Parathyroid adenoma (tissue), 2 donors: ENCODE measurements at regions not wholly inside any gene's neighbourhood (a gene's known extent, or its start where the extent isn't known, plus 50 kb on each side); places are given as distances from the start of the nearest gene placed in this dataset.

ENCODE experiments used
- H2AFZ ChIP-seq: fragments of 300-600 bp; sonication (generic); one replicate; pipeline ENCODE4 v1.7.0; 2017; ENCODE audit warnings: antibody characterized with exemption, mild to moderate bottlenecking
- H3K27ac ChIP-seq: fragments of 300-600 bp; sonication (generic); one replicate; pipeline ENCODE4 v1.7.0; 2017
- H3K27me3 ChIP-seq: fragments of 300-600 bp; sonication (generic); one replicate; pipeline ENCODE4 v1.7.0; 2017; ENCODE audit warnings: low read length; ENCODE audit not compliant: control insufficient read depth, insufficient read depth
- H3K36me3 ChIP-seq: fragments of 300-600 bp; sonication (generic); one replicate; pipeline ENCODE4 v1.7.0; 2017; ENCODE audit warnings: low read length; ENCODE audit not compliant: control insufficient read depth, insufficient read depth
- H3K4me1 ChIP-seq: fragments of 300-600 bp; sonication (generic); one replicate; pipeline ENCODE4 v1.7.0; 2017; ENCODE audit warnings: control low read depth
- H3K4me2 ChIP-seq: fragments of 300-600 bp; sonication (generic); one replicate; pipeline ENCODE4 v1.7.0; 2017; ENCODE audit warnings: low read length
- H3K4me3 ChIP-seq: fragments of 300-600 bp; sonication (generic); one replicate; pipeline ENCODE4 v1.7.0; 2017; ENCODE audit warnings: low read depth, low read length
- H3K79me2 ChIP-seq: fragments of 300-600 bp; sonication (generic); one replicate; pipeline ENCODE4 v1.7.0; 2017; ENCODE audit warnings: control low read depth
- H3K9ac ChIP-seq: fragments of 300-600 bp; sonication (generic); one replicate; pipeline ENCODE4 v1.7.0; 2017; ENCODE audit warnings: mild to moderate bottlenecking
- H3K9me3 ChIP-seq: fragments of 300-600 bp; sonication (generic); one replicate; pipeline ENCODE4 v1.7.0; 2017; ENCODE audit warnings: low read length; ENCODE audit not compliant: control insufficient read depth
- CTCF ChIP-seq: fragments of 300-600 bp; sonication (generic); IDR thresholded peaks from one replicate; pipeline ENCODE4 v1.7.0; 2017; ENCODE audit warnings: antibody characterized with exemption, mild to moderate bottlenecking
- donor health status: primary hyperparathyroidism.

- no peaks in the 10 kb centered on the region for H3K9me3 ChIP-seq
- no peak for TF ChIP-seq CTCF
- no peak overlapping the region for H3K4me3 ChIP-seq
Observed at GRCh38 chr4:179124957-179125356, 1682.7 kb upstream of the AGA start.

GRCh38 chr4:179125870-179126269, 1683.6 kb upstream of the AGA start:
- no peaks in the 10 kb centered on the region for H3K27me3 ChIP-seq

More at GRCh38 chr4:179124957-179125356, 1682.7 kb upstream of the AGA start:
- Histone ChIP-seq H3K79me2 (no peaks in the 10 kb centered on the region), H3K27me3 (no peaks in the 10 kb centered on the region), H3K36me3 (no peaks in the 10 kb centered on the region), H3K4me1 (no peaks in the 10 kb centered on the region), H3K27ac (no peak overlapping the region), H3K9ac (no peak overlapping the region), H2AFZ (no peak overlapping the region), H3K4me2 (no peak overlapping the region)

GRCh38 chr4:179128299-179128698, 1686.1 kb upstream of the AGA start:
- no peak overlapping the region for H3K9ac ChIP-seq
- no peak overlapping the region for H2AFZ ChIP-seq
- no peak overlapping the region for H3K4me2 ChIP-seq
- H3K4me3 ChIP-seq, result no peak overlapping the region
- no peaks in the 10 kb centered on the region for H3K36me3 ChIP-seq
- no peak overlapping the region for H3K27ac ChIP-seq
- H3K27me3 ChIP-seq, result no peaks in the 10 kb centered on the region
- no peaks in the 10 kb centered on the region for H3K9me3 ChIP-seq
- H3K79me2 ChIP-seq, result no peaks in the 10 kb centered on the region
- TF ChIP-seq CTCF, result no peak
- H3K4me1 ChIP-seq, result no peaks in the 10 kb centered on the region

More at GRCh38 chr4:179125870-179126269, 1683.6 kb upstream of the AGA start:
- H3K4me3 ChIP-seq, result no peak overlapping the region
- H3K4me1 ChIP-seq, result no peaks in the 10 kb centered on the region
- H3K9me3 ChIP-seq, result no peaks in the 10 kb centered on the region
- no peak for TF ChIP-seq CTCF
- no peaks in the 10 kb centered on the region for H3K36me3 ChIP-seq
- H2AFZ ChIP-seq, result no peak overlapping the region
- H3K4me2 ChIP-seq, result no peak overlapping the region
- no peak overlapping the region for H3K27ac ChIP-seq
- H3K79me2 ChIP-seq, result no peaks in the 10 kb centered on the region
- no peak overlapping the region for H3K9ac ChIP-seq

DNA sequence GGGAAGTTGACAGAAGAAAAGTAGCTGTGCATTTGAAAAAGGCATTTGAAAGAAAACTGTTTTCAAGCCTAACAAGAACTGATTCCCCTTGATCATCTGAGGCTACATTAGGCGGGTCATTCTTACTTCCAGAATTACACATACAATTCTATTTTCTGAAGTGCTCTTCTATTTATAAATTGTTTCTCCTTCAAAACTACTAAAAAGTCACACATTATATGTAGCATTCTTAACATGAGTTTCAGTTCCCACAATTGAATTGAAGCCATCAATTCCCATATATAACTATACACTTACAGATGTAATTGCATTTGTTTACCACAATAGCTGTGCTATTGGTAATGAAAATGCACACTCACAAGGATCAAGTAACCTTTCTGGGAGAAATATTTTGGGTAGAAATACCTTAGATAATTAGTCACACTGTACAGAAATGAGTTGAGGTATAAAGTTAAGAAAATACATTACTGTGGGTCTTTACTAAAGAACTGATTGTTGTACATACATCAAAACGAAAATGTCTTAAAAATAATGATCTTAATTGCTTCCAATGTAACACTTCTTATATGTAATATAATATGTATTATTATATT, 1688.0 kb upstream of the AGA start:
- no peak for TF ChIP-seq CTCF
- no peaks in the 10 kb centered on the region for H3K36me3 ChIP-seq

More for the DNA sequence above, 1688.0 kb upstream of the AGA start:
- H3K4me1 ChIP-seq, result no peaks in the 10 kb centered on the region
- H3K27me3 ChIP-seq, result no peaks in the 10 kb centered on the region
- H2AFZ ChIP-seq, result no peak overlapping the region
- H3K79me2 ChIP-seq, result no peaks in the 10 kb centered on the region
- H3K9ac ChIP-seq, result no peak overlapping the region
- H3K4me2 ChIP-seq, result no peak overlapping the region
- no peak overlapping the region for H3K27ac ChIP-seq
- H3K9me3 ChIP-seq, result no peaks in the 10 kb centered on the region
- no peak overlapping the region for H3K4me3 ChIP-seq
